ENCODE measurements at regions not wholly inside any gene's neighbourhood (a gene's known extent, or its start where the extent isn't known, plus 50 kb on each side); places are given as distances from the start of the nearest gene placed in this dataset.

DNA sequence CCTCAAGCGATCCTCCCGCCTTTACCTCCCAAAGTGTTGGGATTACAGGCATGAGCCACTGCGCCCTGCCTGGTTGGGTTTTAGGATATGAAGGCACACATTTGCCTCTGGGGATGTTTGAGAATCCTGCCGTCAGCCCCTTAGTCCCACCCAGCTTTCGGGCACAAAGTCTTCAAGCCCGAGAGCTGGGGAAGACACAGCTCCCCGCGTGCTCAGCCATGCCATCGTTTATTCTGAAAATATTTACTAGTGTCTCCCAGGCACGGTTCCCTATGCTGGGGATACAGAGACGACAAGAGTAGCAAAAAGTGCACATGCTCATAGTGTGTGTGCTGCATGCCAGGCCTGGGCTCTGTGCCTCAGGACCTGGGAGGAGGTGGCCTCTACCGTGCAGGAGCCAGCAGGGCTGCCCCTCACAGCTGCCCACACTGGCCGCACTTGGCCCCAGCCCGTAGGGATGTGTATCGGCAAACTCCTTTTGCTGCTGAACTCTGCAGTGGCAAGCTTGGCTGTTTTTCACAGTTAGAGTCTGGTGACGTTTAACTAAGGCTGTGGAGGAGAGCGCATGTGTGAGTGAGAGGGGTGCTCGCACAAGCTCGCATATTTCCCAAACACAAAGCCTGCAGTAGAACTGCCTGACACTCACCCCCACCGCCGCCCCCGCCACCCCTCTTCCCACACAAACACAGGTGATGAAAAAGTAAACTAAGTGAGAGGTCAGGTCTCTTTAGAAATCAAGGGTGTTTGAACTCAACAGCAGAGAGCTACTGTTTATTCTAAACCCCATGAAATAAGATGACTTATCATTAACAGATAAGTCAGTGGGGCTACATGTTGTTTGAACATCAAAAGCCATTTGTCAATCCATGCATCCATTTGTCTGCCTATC lies 266.4 kb downstream of the MRTFB start:
- Histone ChIP-seq H3K27me3 (replicated peaks; ENCODE audit: control insufficient read depth, insufficient read depth, low read length, poor library complexity, severe bottlenecking) (peaks cover 3% of the 10 kb centered on the region), H3K4me1 (ENCODE audit: control insufficient read depth, insufficient read depth, low read length, poor library complexity, severe bottlenecking) (no peaks in the 10 kb centered on the region), H3K9me3 (ENCODE audit: control insufficient read depth, low read length) (no peaks in the 10 kb centered on the region), H3K36me3 (ENCODE audit: control insufficient read depth, insufficient read depth, low read length) (no peaks in the 10 kb centered on the region), H3K27ac (ENCODE audit: insufficient read depth, low read length, poor library complexity, severe bottlenecking) (no peak overlapping the region), H3K4me3 (ENCODE audit: insufficient read depth, low read depth, low read length, poor library complexity, severe bottlenecking) (no peak overlapping the region)
- DNase-seq = no peak

DNA sequence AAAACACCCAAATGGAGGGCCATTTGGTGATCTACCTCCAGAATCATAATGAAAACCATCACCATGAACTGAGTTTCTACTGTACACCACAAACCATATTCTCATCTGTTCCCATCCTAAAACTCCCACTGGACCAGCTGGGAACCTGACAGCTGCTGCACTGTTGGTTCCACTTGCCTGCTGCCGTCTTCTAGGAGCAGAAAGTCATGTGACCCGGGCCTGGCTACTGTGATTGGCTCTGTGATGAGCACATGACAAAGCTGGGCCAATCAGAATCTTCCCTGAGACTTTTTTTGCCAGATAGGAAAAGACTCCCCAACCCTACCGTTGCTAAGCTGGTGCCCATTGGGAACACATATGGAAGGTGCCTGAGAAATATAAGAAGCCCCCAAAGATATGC lies 264.2 kb downstream of the MRTFB start:
- Histone ChIP-seq H3K27me3 (replicated peaks; ENCODE audit: control insufficient read depth, insufficient read depth, low read length, poor library complexity, severe bottlenecking) (peaks cover 3% of the 10 kb centered on the region), H3K9me3 (ENCODE audit: control insufficient read depth, low read length) (no peaks in the 10 kb centered on the region), H3K27ac (ENCODE audit: insufficient read depth, low read length, poor library complexity, severe bottlenecking) (no peak overlapping the region), H3K4me3 (ENCODE audit: insufficient read depth, low read depth, low read length, poor library complexity, severe bottlenecking) (no peak overlapping the region), H3K4me1 (ENCODE audit: control insufficient read depth, insufficient read depth, low read length, poor library complexity, severe bottlenecking) (no peaks in the 10 kb centered on the region), H3K36me3 (ENCODE audit: control insufficient read depth, insufficient read depth, low read length) (no peaks in the 10 kb centered on the region)
- DNase-seq = no peak

DNA sequence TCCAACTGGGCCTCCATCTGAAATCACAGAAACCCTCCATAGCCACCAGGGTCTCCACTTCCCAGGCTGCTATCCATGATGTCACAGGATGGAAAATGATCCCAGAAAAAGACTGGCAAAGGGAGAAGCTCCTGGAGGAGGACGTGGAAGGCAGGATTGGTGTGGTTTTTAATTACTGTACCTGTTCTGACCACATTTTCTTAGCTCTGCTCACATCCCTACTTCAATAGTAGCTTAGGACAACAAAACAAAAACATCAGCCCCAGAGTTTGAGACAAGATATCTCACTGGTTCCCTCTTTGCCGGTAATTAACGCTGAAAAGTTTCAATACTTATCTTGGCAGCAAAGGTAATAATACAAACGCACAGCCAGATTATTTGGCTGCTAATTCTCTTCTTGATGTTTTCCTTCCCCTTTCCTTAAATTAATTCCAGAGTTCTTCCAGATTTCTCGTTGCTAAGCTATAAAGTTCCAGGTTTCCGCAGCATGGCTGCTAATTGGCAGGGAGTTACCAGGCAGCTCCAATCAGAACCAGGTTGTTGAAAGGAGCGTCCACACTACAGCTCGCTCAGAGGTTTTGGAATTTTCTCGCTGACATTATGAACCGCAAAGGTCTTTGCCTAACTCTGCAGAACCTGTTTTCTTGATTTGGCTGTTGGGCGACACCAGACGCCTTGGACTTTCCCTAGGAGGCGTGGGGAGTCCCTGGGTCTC lies 263.4 kb downstream of the MRTFB start:
- Histone ChIP-seq H3K27me3 (replicated peaks; ENCODE audit: control insufficient read depth, insufficient read depth, low read length, poor library complexity, severe bottlenecking) (peaks cover 3% of the 10 kb centered on the region), H3K27ac (ENCODE audit: insufficient read depth, low read length, poor library complexity, severe bottlenecking) (no peak overlapping the region), H3K9me3 (ENCODE audit: control insufficient read depth, low read length) (no peaks in the 10 kb centered on the region), H3K4me3 (ENCODE audit: insufficient read depth, low read depth, low read length, poor library complexity, severe bottlenecking) (no peak overlapping the region), H3K4me1 (ENCODE audit: control insufficient read depth, insufficient read depth, low read length, poor library complexity, severe bottlenecking) (no peaks in the 10 kb centered on the region), H3K36me3 (ENCODE audit: control insufficient read depth, insufficient read depth, low read length) (no peaks in the 10 kb centered on the region)
- DNase-seq = no peak

DNA sequence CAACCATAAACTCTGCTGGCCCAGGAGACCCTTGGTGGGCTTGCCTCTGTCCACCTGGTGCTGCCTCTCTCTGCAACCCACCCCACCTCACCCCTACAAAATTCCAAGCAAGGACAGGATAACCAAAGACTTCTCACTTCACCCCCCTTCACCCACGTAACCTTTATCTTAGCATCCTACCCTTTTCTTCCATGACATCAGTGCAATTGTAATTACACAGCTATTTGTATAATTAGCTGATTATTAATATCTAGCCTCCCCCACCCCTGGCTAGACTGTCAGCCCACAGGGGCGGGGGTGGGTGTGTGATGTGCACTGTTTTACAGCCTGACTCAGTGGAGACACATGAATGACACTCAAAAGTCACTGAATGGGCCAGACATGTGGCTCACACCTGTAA lies 262.2 kb downstream of the MRTFB start:
- DNase-seq = no peak
- Histone ChIP-seq H3K4me3 (ENCODE audit: insufficient read depth, low read depth, low read length, poor library complexity, severe bottlenecking) (no peak overlapping the region), H3K4me1 (ENCODE audit: control insufficient read depth, insufficient read depth, low read length, poor library complexity, severe bottlenecking) (no peaks in the 10 kb centered on the region), H3K9me3 (ENCODE audit: control insufficient read depth, low read length) (no peaks in the 10 kb centered on the region), H3K27ac (ENCODE audit: insufficient read depth, low read length, poor library complexity, severe bottlenecking) (no peak overlapping the region), H3K36me3 (ENCODE audit: control insufficient read depth, insufficient read depth, low read length) (no peaks in the 10 kb centered on the region), H3K27me3 (replicated peaks; ENCODE audit: control insufficient read depth, insufficient read depth, low read length, poor library complexity, severe bottlenecking) (no peaks in the 10 kb centered on the region)

DNA sequence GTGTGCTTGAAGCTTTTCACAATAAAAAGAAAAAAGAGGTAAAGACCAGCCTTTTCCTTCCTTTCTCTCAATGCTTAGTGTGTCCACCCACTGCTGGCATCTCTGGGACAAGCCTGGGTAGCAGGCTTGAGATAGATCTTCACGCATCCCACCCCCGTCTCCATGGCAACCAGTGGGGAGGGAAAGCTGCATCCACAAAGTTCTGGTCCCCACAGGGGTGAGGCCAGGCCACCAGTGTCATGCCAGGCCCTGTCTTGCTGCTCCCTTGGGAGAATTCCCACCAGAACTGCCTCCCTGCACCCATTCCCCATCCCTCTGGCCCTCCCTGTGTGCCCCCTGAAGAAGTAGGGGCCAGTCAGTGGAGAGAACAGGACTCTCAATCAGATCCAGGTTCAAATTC lies 259.9 kb downstream of the MRTFB start:
- no peaks in the 10 kb centered on the region for H3K9me3 ChIP-seq (ENCODE audit: control insufficient read depth, low read length)
- no peaks in the 10 kb centered on the region for H3K36me3 ChIP-seq (ENCODE audit: control insufficient read depth, insufficient read depth, low read length)
- no peak for DNase-seq
- no peak overlapping the region for H3K27ac ChIP-seq (ENCODE audit: insufficient read depth, low read length, poor library complexity, severe bottlenecking)
- H3K4me3 ChIP-seq (ENCODE audit: insufficient read depth, low read depth, low read length, poor library complexity, severe bottlenecking) = no peak overlapping the region
- H3K27me3 ChIP-seq (replicated peaks; ENCODE audit: control insufficient read depth, insufficient read depth, low read length, poor library complexity, severe bottlenecking) = no peaks in the 10 kb centered on the region
- H3K4me1 ChIP-seq (ENCODE audit: control insufficient read depth, insufficient read depth, low read length, poor library complexity, severe bottlenecking) = no peaks in the 10 kb centered on the region

DNA sequence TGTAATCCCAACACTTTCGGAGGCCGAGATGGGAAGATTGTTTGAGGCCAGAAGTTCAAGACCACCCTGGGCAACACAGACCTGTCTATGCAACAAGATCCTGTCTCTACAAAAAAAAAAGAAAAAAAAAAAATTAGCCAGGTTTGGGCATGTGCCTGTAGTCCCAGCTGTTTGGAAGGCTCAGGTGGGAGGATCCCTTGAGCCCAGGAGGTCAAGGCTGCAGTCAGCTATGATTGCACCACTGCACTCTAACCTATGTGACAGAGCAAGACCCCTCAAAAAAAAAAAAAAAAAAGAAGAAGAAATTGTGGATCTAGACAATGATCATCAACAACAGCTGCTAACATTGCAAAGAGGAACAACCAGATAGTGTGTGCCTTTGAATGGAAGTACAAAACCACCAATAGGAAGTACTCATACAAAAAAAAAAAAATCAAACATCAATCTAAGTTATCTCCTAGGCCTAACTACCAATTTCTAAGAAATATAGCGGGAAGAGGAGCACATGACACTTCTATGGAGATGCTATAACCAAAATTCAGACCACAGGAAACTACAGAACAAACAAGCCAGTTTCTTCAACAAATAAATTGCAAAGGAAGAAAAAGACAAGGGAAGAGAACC lies 258.7 kb downstream of the MRTFB start:
- no peaks in the 10 kb centered on the region for H3K4me1 ChIP-seq (ENCODE audit: control insufficient read depth, insufficient read depth, low read length, poor library complexity, severe bottlenecking)
- H3K27ac ChIP-seq (ENCODE audit: insufficient read depth, low read length, poor library complexity, severe bottlenecking) = no peak overlapping the region
- no peak for DNase-seq
- no peaks in the 10 kb centered on the region for H3K27me3 ChIP-seq (replicated peaks; ENCODE audit: control insufficient read depth, insufficient read depth, low read length, poor library complexity, severe bottlenecking)
- no peak overlapping the region for H3K4me3 ChIP-seq (ENCODE audit: insufficient read depth, low read depth, low read length, poor library complexity, severe bottlenecking)
- no peaks in the 10 kb centered on the region for H3K9me3 ChIP-seq (ENCODE audit: control insufficient read depth, low read length)
- no peaks in the 10 kb centered on the region for H3K36me3 ChIP-seq (ENCODE audit: control insufficient read depth, insufficient read depth, low read length)

DNA sequence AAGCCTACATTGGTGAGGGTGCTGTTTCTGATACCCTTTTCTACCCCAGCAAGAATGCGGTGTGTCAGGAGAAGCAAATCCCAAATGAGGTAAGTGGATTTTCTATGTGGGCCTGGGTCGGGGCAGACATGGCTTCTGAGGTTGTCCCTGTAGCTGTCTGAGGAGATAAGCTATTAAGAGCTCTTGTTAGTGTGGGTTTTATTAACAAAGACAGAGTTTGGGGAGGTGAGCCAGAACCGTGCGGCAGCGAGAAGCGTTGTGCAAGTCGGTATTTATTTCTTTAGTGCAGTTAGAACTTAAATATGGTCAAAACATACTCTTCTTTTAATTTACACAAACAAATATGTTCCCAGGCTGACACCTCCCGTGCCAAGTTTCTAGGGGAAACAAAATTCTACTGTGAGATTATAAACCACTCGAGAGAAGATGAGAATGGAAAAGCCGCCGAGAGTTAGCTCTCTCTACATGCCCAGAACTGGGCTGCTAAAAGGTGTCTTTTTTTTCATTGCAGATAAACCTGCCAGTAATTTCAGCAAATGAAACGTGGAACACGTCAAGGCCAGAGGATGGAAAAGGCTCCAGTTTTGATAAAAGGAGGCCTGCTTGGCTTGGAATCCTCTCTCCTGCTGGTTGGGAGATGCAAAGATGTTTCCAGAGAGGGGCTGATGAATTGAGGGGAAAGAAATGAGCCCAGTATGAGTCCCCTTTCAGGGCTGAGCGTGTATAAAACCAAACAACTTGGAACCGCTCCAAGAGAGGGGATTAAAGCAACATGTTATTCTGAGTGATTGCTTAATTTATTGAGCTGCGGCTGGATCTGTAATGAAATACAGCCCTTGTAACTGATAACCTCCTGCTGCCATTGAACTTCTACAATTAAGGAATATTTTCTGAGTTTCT lies 254.6 kb downstream of the MRTFB start:
- no peak overlapping the region for H3K27ac ChIP-seq (ENCODE audit: insufficient read depth, low read length, poor library complexity, severe bottlenecking)
- DNase-seq = no peak
- H3K9me3 ChIP-seq (ENCODE audit: control insufficient read depth, low read length) = no peaks in the 10 kb centered on the region
- no peaks in the 10 kb centered on the region for H3K27me3 ChIP-seq (replicated peaks; ENCODE audit: control insufficient read depth, insufficient read depth, low read length, poor library complexity, severe bottlenecking)
- no peaks in the 10 kb centered on the region for H3K36me3 ChIP-seq (ENCODE audit: control insufficient read depth, insufficient read depth, low read length)
- no peaks in the 10 kb centered on the region for H3K4me1 ChIP-seq (ENCODE audit: control insufficient read depth, insufficient read depth, low read length, poor library complexity, severe bottlenecking)
- no peak overlapping the region for H3K4me3 ChIP-seq (ENCODE audit: insufficient read depth, low read depth, low read length, poor library complexity, severe bottlenecking)

DNA sequence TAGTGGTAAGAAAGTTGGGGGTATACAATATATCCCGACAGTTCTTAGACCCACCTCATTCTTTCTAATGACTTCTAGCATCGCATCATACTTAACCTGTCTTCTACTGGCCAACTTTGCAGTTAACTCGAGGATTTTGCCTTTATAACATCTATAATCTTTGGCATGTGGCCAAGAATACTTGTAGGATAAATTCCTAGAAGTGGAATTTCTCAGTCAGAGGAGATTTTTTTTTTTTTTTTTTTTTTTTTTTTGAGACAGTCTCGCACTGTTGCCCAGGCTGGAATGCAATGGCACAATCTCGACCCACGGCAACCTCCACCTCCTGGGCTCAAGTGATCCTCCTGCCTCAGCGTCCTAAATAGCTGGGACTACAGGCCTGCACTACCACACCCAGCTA lies 253.5 kb downstream of the MRTFB start:
- Histone ChIP-seq H3K4me3 (ENCODE audit: insufficient read depth, low read depth, low read length, poor library complexity, severe bottlenecking) (no peak overlapping the region), H3K36me3 (ENCODE audit: control insufficient read depth, insufficient read depth, low read length) (no peaks in the 10 kb centered on the region), H3K9me3 (ENCODE audit: control insufficient read depth, low read length) (no peaks in the 10 kb centered on the region), H3K4me1 (ENCODE audit: control insufficient read depth, insufficient read depth, low read length, poor library complexity, severe bottlenecking) (no peaks in the 10 kb centered on the region), H3K27ac (ENCODE audit: insufficient read depth, low read length, poor library complexity, severe bottlenecking) (no peak overlapping the region), H3K27me3 (replicated peaks; ENCODE audit: control insufficient read depth, insufficient read depth, low read length, poor library complexity, severe bottlenecking) (no peaks in the 10 kb centered on the region)
- no peak for DNase-seq

DNA sequence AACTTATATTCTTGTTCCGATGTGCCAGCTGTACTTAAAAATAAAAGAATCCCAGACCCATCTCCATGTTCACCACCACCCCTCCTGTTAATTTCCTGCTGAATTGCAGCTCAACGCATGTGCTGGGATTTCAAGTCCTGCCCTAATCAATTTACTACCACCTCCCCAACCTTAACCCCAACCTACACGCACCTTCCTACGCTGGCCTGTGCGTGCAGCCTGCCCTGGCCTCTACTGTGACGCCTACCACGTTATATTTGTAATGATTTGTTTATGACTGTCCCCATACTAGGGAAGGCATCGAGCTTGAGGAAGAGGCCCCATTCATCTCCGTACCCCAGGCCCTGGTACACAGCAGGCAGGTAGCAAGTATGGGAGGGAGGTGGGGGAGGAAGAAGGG lies 251.1 kb downstream of the MRTFB start:
- Histone ChIP-seq H3K4me3 (ENCODE audit: insufficient read depth, low read depth, low read length, poor library complexity, severe bottlenecking) (no peak overlapping the region), H3K36me3 (ENCODE audit: control insufficient read depth, insufficient read depth, low read length) (no peaks in the 10 kb centered on the region)
- no peak for DNase-seq

More for the DNA sequence above, 251.1 kb downstream of the MRTFB start:
- no peaks in the 10 kb centered on the region for H3K4me1 ChIP-seq (ENCODE audit: control insufficient read depth, insufficient read depth, low read length, poor library complexity, severe bottlenecking)
- no peak overlapping the region for H3K27ac ChIP-seq (ENCODE audit: insufficient read depth, low read length, poor library complexity, severe bottlenecking)
- H3K9me3 ChIP-seq (ENCODE audit: control insufficient read depth, low read length) = no peaks in the 10 kb centered on the region
- no peaks in the 10 kb centered on the region for H3K27me3 ChIP-seq (replicated peaks; ENCODE audit: control insufficient read depth, insufficient read depth, low read length, poor library complexity, severe bottlenecking)

Measured in effector memory CD4-positive, alpha-beta T cell (primary cell).